GM19455 (cell line): ENCODE measurements at regions not wholly inside any gene's neighbourhood (a gene's known extent, or its start where the extent isn't known, plus 50 kb on each side); places are given as distances from the start of the nearest gene placed in this dataset.

Source experiments
- ATAC-seq: cut with Tn5 transposase; IDR thresholded peaks from one replicate; pipeline ENCODE4 v1.9.1; 2021; ENCODE audit not compliant: unreplicated experiment

DNA sequence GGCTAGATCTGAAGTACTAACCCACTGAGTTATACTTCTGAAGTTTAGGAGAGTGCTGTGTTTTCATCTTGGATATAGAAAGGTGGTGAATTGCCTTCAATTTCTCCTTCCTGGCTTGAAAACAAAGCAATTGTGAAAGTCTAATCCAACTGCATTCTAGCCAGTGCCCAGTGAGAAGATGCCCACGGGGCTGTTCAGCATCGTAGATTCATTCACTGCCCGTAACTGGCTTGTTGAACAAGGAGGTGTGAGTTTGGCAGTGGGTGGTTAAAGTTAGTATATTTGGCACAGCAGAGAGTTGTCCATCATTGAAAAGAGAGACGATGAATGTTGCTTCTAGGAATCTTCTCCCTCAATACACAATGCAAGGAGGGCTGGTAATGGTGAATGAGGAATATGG, 82.3 kb upstream of the RND3 start:
- no peak for ATAC-seq

GRCh38 chr2:150567771-150568301, 80.4 kb upstream of the RND3 start:
- no peak for ATAC-seq

DNA sequence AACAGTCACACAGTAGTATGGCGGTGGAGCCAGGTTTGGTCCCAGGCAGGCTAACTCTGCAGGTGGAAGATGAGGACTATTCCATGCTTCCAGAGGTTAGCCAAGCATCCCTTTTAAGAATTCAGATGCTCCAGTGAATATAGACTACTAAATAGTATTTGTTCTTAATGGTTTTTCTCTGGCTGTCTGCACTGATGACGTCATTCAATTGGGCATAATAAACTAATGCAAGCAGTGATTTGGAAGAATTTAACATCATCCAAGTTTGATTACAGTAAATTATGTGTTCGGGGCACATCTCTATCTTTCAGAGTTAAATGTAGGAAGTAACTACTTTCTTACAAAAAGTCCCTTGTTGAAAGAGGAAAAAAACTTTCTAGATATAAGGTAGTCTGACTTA, 78.8 kb upstream of the RND3 start:
- ATAC-seq: no peak

- no peak for ATAC-seq
Measured at GRCh38 chr2:150561076-150561475, 73.6 kb upstream of the RND3 start.

DNA sequence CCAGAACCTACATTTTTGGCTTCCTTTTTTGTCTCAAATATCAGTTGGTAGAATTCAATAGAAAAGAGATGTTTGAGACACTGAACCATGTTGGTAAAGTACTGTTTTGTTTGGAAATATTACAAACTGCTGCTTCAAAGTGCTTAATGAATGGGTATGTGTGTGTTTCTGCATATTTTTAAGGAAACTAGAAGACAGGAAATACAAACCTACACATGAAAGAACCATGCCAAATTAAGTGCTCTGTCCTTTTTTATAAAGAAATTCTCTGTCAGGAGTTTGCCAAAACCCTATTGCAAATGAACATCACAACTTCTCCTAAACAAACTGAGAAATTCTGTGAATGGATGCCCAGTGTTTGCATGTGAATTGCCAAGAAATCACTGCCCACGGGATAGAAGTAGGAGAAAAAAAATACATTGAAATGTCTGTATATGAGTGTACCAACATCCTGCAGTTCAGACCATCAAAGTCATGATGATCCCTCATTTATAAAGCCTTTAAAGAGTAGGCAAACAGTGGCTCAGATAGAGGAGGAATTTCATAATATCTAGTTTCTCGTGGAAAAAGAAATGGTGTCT, 69.6 kb upstream of the RND3 start:
- no peak for ATAC-seq

DNA sequence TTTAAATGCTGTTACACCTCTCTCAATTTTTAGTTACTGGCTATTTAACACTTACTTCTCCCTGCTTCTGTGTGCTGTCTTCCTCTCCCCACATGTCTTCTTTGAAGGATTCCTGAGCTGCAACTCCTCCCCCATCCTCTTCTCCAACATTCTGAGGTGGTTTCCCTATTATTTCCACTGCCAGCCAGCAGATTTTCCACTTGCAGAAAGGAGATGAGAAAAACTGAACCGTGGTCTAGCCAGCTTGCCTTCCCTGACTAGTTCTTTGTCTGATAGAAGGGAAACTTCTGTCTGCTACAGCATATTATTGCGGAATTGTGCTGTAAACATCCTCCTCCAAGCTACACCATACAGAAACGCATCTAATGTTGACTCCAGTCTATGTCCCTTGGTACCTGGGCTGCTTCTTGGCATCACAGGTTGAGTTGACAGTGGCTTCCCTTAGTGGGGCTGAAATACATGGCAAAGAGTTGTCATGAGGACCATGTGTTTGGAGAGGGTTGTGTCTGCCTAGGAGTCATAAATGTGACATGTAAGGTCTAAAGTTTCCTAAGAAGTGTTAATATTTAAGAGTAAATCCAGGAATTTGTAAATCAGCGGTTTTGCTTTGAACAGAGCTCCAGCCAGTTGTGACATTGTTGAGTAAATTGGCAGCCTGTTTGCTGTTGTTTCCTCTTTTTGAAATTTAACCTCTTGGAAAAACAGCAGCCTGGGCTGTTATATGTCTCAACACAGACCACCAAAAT, 68.3 kb upstream of the RND3 start:
- no peak for ATAC-seq

DNA sequence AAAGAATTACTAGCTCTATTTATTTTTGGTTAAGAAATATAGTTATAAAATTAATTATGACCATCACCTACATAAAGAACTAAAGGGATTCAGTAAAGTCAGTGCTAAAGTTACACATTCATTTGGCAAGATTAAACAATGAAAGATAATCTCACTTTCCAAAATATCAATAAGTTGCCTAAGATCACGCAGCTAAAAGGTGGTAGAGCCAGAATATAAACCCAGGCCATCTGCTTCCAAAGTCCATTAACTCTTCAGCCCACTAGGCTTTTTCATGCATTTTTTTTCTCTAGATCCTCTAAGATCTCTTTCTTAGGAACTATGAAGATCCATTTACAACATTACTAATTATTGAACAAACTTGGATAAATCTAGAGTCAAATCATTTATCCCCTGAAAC, 66.6 kb upstream of the RND3 start:
- ATAC-seq: no peak

- ATAC-seq: no peak
Measured at GRCh38 chr2:150552041-150552820, 64.8 kb upstream of the RND3 start.

DNA sequence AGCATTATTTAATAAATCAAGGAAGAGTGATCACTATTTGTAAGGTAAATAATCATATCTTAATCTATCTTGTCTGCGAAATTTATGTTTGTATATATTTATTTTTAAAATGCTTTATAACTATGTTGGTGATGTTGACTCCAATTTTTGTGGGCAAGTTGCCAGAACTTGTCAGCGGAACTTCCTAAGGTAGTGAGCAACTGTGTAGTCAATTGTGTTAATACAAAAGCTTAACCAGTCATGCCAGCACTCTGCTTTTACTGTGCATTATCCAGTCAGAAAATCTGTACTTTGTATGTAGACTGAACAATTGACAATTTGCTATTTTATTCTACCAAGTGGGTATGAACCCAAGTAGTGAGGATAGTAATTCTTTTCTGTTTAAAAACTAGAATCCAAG, 61.9 kb upstream of the RND3 start:
- no peak for ATAC-seq

DNA sequence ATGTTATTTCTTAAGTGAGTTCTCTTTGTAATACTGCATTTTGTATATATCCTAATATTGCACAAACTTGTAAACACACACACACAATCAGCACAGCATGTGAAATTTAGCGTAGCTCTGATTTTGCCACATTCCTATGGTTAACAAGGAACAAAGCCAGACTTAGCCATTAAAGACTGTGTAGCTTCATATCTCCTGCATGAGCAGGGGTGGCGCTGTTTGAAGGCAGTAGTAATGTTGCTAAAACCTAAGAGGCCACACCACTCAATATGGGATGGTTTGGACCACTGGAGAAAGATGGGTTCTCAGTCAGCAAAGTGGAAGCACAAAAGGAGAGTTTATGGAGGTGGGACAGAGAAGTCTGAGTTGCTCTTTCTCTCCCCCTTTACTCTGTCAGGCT, 61.1 kb upstream of the RND3 start:
- no peak for ATAC-seq

- no peak for ATAC-seq
Measured at GRCh38 chr2:150545916-150546315, 58.4 kb upstream of the RND3 start.

DNA sequence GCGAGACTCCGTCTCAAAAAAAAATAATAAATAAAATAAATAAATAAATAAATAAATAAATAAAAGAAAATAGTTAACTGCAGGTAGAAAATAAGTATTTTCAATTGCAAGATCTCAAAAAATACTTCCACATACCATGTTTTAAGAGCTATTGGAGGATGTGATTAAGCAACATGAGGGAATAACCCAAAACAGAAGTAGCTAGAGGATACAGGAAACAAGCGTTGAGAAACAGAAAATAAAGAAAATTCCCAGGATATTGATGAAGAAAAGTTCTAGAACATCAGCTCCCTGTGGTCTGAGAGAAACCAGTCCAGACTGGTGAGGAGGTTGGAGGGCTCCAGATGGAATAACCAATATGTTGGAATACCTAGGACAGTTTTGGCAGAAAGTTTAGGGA, 57.3 kb upstream of the RND3 start:
- no peak for ATAC-seq

DNA sequence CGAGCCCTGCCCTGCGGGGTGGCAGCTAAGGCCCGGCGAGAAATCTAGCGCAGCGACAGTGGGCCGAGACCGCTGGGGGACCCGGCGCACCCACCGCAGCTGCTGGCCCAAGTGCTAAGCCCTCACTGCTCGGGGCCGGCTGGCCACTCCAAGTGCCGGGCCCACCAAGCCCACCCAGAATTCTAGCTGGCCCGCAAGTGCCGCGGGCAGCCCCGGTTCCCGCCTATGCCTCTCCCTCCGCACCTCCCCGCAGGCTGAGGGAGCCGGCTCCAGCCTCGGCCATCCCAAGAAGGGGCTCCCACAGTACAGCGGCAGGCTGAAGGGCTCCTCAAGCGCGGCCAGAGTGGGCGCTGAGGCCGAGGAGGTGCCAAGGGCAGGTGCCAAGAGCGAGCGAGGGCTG, 55.2 kb upstream of the RND3 start:
- no peak for ATAC-seq

- ATAC-seq: no peak
Measured at GRCh38 chr2:150542172-150542571, 54.7 kb upstream of the RND3 start.

DNA sequence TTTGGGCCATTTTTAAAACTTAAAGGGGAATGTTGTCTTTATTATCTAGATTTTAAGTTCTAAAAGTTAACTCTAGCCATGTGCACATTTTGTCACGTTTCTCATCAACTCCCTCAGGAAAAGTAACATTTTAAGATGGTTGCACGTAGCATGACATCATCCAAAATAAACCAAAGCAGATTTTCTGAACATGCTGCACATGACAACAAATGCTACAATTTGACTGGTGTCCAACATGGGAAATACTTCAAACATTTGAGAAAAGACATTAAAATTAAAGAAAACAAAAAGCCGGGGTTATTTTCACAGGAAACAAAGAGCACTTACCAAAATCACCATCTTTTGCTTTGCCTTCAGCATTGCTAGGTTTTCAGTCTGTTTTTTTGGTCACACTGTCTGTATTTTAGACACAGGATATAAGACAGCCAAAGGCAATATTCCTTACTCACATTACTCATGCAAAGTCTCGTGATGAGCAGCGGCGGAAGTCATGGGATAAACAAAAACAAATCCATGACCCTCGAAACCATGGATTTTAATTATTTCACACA, 51.3 kb upstream of the RND3 start:
- ATAC-seq: no peak
